CD4-positive, alpha-beta T cell treated with Interleukin-15 for 1 hour (primary cell): ENCODE measurements at regions not wholly inside any gene's neighbourhood (a gene's known extent, or its start where the extent isn't known, plus 50 kb on each side); places are given as distances from the start of the nearest gene placed in this dataset.
"Not testable (repeated sequence)": the region's sequence is repeated elsewhere in the genome, so short reads cannot be mapped to it uniquely, and the experiment has no call there.

ENCODE experiments used
- DNase-seq: peaks from one replicate; pipeline ENCODE4 v3.0.0-alpha.2; 2020

- no peak for DNase-seq
Measured at GRCh38 chr10:118918587-118918986, 110.9 kb upstream of the NANOS1 start.

GRCh38 chr10:118920206-118920605 is 109.3 kb upstream of the NANOS1 start:
- no peak for DNase-seq

- DNase-seq: no peak
Measured at GRCh38 chr10:118922226-118922625, 107.3 kb upstream of the NANOS1 start.

GRCh38 chr10:118922972-118923371 is 106.5 kb upstream of the NANOS1 start:
- DNase-seq: no peak

GRCh38 chr10:118924493-118924892 is 105.0 kb upstream of the NANOS1 start:
- DNase-seq: no peak

- no peak for DNase-seq
Measured at GRCh38 chr10:118925404-118926071, 104.0 kb upstream of the NANOS1 start.

- DNase-seq: no peak
Measured at GRCh38 chr10:118926072-118926417, 103.5 kb upstream of the NANOS1 start.

GRCh38 chr10:118926441-118926840 is 103.1 kb upstream of the NANOS1 start:
- DNase-seq: no peak

- DNase-seq: no peak
Measured at GRCh38 chr10:118926903-118927302, 102.6 kb upstream of the NANOS1 start.

- DNase-seq: no peak
Measured at GRCh38 chr10:118927321-118927720, 102.2 kb upstream of the NANOS1 start.

- no peak for DNase-seq
Measured at GRCh38 chr10:118930614-118931013, 98.9 kb upstream of the NANOS1 start.

GRCh38 chr10:118931436-118931835 is 98.1 kb upstream of the NANOS1 start:
- no peak for DNase-seq

GRCh38 chr10:118932154-118932553 is 97.4 kb upstream of the NANOS1 start:
- DNase-seq: not testable (repeated sequence)

- DNase-seq: no peak
Measured at GRCh38 chr10:118937226-118937625, 92.3 kb upstream of the NANOS1 start.

- DNase-seq: no peak
Measured at GRCh38 chr10:118939211-118940007, 90.1 kb upstream of the NANOS1 start.

- no peak for DNase-seq
Measured at GRCh38 chr10:118940386-118940785, 89.1 kb upstream of the NANOS1 start.

- DNase-seq: no peak
Measured at GRCh38 chr10:118943253-118943652, 86.3 kb upstream of the NANOS1 start.

GRCh38 chr10:118944959-118945633 is 84.4 kb upstream of the NANOS1 start:
- no peak for DNase-seq

- DNase-seq: no peak
Measured at GRCh38 chr10:118948786-118949185, 80.7 kb upstream of the NANOS1 start.

GRCh38 chr10:118950190-118950680 is 79.3 kb upstream of the NANOS1 start:
- DNase-seq: no peak

- DNase-seq: no peak
Measured at GRCh38 chr10:118950997-118951637, 78.4 kb upstream of the NANOS1 start.

GRCh38 chr10:118952493-118953295 is 76.8 kb upstream of the NANOS1 start:
- no peak for DNase-seq
